Left colon (tissue), 2 donors: ENCODE measurements at regions not wholly inside any gene's neighbourhood (a gene's known extent, or its start where the extent isn't known, plus 50 kb on each side); places are given as distances from the start of the nearest gene placed in this dataset.
"Not testable (repeated sequence)": the region's sequence is repeated elsewhere in the genome, so short reads cannot be mapped to it uniquely, and the experiment has no call there.

Source experiments
- ATAC-seq: fragments of 200-7000 bp; cut with Tn5 transposase; one replicate; pipeline ENCODE4 v1.9.1; 2020; ENCODE audit warnings: mild to moderate bottlenecking, moderate library complexity
- DNase-seq, 2 donors: peaks; one replicate each; pipeline ENCODE4 v3.0.0-alpha.2; 2020
- intact Hi-C, 2 donors: fragments of 100-400 bp; cut with DNase I in 1 of 2; cut with micrococcal nuclease in 1 of 2; formaldehyde crosslinking; loops; one replicate each; pipeline versions ENCODE4 v1.11.2 to v1.14.0; 2022; cut with DNase I, micrococcal nuclease
- donor health status: DM: no; HTN: no; CAD: no.
- donor health status: DM: yes; HTN: yes; CAD: no.

GRCh38 chr9:7433508-7434292 lies 365.9 kb downstream of the DMAC1 start:
- intact Hi-C loops = no loop called here
- ATAC-seq = no peak
- no peak for DNase-seq

GRCh38 chr9:7432989-7433388 lies 366.6 kb downstream of the DMAC1 start:
- DNase-seq = no peak

GRCh38 chr9:7417397-7417796 lies 382.2 kb downstream of the DMAC1 start:
- DNase-seq, intact Hi-C loops: not testable (repeated sequence)

More at GRCh38 chr9:7432989-7433388, 366.6 kb downstream of the DMAC1 start:
- intact Hi-C loops = no loop called here
- no peak for ATAC-seq

GRCh38 chr9:7415836-7416235 lies 383.7 kb downstream of the DMAC1 start:
- no peak for ATAC-seq
- intact Hi-C loops = no loop called here
- no peak for DNase-seq

More at GRCh38 chr9:7417397-7417796, 382.2 kb downstream of the DMAC1 start:
- ATAC-seq = not testable (repeated sequence)

GRCh38 chr9:7408845-7409244 lies 390.7 kb downstream of the DMAC1 start:
- DNase-seq (no peak), ATAC-seq (no peak)
- intact Hi-C loops = no loop called here

- ATAC-seq = no peak
- DNase-seq = no peak
- intact Hi-C loops = no loop called here
These were observed 392.3 kb downstream of the DMAC1 start for GRCh38 chr9:7407246-7407645.

GRCh38 chr9:7405924-7406604 lies 393.5 kb downstream of the DMAC1 start:
- DNase-seq (no peak), ATAC-seq (no peak)
- intact Hi-C loops = no loop called here

- intact Hi-C loops = no loop called here
- no peak for ATAC-seq
- no peak for DNase-seq
These were observed 395.6 kb downstream of the DMAC1 start for GRCh38 chr9:7403839-7404487.

GRCh38 chr9:7403028-7403389 lies 396.6 kb downstream of the DMAC1 start:
- ATAC-seq = no peak
- intact Hi-C loops = no loop called here

GRCh38 chr9:7402334-7403027 lies 397.1 kb downstream of the DMAC1 start:
- intact Hi-C loops = no loop called here
- DNase-seq (no peak), ATAC-seq (no peak)

More at GRCh38 chr9:7403028-7403389, 396.6 kb downstream of the DMAC1 start:
- no peak for DNase-seq

GRCh38 chr9:7401116-7401515 lies 398.5 kb downstream of the DMAC1 start:
- intact Hi-C loops = no loop called here
- no peak for DNase-seq
- no peak for ATAC-seq

- DNase-seq = no peak
- intact Hi-C loops = no loop called here
- no peak for ATAC-seq
These were observed 405.4 kb downstream of the DMAC1 start for GRCh38 chr9:7394002-7394774.

GRCh38 chr9:7392148-7392547 lies 407.4 kb downstream of the DMAC1 start:
- intact Hi-C loops = no loop called here
- DNase-seq = no peak
- no peak for ATAC-seq

- ATAC-seq (no peak), DNase-seq (no peak)
- intact Hi-C loops = no loop called here
These were observed 410.8 kb downstream of the DMAC1 start for GRCh38 chr9:7388755-7389154.

GRCh38 chr9:7387840-7388239 lies 411.7 kb downstream of the DMAC1 start:
- intact Hi-C loops = no loop called here
- ATAC-seq (no peak), DNase-seq (no peak)

GRCh38 chr9:7382304-7382703 lies 417.3 kb downstream of the DMAC1 start:
- ATAC-seq = no peak
- intact Hi-C loops = no loop called here
- no peak for DNase-seq

- ATAC-seq (no peak), DNase-seq (no peak)
- intact Hi-C loops = no loop called here
These were observed 422.1 kb downstream of the DMAC1 start for GRCh38 chr9:7377489-7377888.

GRCh38 chr9:7376833-7377232 lies 422.7 kb downstream of the DMAC1 start:
- ATAC-seq (no peak), DNase-seq (no peak)
- intact Hi-C loops = no loop called here

- no peak for ATAC-seq
- DNase-seq = no peak
- intact Hi-C loops = no loop called here
These were observed 423.4 kb downstream of the DMAC1 start for GRCh38 chr9:7376213-7376612.
